ENCODE measurements at regions not wholly inside any gene's neighbourhood (a gene's known extent, or its start where the extent isn't known, plus 50 kb on each side); places are given as distances from the start of the nearest gene placed in this dataset.

DNA sequence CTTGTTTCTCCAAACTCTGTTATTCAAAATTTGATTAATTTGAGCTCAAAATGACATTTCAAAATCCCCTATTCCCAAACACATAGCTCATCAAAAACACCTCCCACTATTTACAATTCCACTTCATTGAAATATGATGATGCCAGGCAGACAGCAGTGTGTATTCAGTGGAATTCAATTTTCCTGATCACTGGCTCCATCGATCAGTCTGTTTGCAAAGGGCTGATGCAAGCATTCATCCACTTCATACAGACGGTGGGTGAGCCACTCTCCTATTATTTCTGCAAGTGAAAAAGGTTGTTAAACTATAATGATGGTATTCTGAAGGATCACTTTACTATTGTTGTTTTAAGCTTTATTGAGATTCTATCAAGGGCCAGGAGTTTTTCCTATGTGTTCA, 90.7 kb downstream of the RTP4 start (continued):
- TF ChIP-seq, protein P1, sequence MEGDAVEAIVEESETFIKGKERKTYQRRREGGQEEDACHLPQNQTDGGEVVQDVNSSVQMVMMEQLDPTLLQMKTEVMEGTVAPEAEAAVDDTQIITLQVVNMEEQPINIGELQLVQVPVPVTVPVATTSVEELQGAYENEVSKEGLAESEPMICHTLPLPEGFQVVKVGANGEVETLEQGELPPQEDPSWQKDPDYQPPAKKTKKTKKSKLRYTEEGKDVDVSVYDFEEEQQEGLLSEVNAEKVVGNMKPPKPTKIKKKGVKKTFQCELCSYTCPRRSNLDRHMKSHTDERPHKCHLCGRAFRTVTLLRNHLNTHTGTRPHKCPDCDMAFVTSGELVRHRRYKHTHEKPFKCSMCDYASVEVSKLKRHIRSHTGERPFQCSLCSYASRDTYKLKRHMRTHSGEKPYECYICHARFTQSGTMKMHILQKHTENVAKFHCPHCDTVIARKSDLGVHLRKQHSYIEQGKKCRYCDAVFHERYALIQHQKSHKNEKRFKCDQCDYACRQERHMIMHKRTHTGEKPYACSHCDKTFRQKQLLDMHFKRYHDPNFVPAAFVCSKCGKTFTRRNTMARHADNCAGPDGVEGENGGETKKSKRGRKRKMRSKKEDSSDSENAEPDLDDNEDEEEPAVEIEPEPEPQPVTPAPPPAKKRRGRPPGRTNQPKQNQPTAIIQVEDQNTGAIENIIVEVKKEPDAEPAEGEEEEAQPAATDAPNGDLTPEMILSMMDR (IDR thresholded peaks at IDR 0.05; ENCODE audit: control extremely low read depth in 1 of 3, insufficient read depth in 1 of 3, low read depth in 1 of 3, low read length in 3 of 3) = no peak
- no peak for TF ChIP-seq MAFK (IDR thresholded peaks at IDR 0.05; ENCODE audit: low read depth, low read length)
- TF ChIP-seq, protein P2, sequence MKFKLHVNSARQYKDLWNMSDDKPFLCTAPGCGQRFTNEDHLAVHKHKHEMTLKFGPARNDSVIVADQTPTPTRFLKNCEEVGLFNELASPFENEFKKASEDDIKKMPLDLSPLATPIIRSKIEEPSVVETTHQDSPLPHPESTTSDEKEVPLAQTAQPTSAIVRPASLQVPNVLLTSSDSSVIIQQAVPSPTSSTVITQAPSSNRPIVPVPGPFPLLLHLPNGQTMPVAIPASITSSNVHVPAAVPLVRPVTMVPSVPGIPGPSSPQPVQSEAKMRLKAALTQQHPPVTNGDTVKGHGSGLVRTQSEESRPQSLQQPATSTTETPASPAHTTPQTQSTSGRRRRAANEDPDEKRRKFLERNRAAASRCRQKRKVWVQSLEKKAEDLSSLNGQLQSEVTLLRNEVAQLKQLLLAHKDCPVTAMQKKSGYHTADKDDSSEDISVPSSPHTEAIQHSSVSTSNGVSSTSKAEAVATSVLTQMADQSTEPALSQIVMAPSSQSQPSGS (IDR thresholded peaks at IDR 0.05; ENCODE audit: low read length) = no peak
- no peak for TF ChIP-seq CHD2 (IDR thresholded peaks at IDR 0.05; ENCODE audit: low read length)
- no peak for TF ChIP-seq KDM5A (IDR thresholded peaks at IDR 0.05; ENCODE audit: low read length)
- TF ChIP-seq EP300 (IDR thresholded peaks at IDR 0.05; ENCODE audit: borderline replicate concordance in 1 of 2, low read depth in 2 of 2, low read length in 2 of 2) = no peak
- TF ChIP-seq BACH1 (IDR thresholded peaks at IDR 0.05; ENCODE audit: low read length) = no peak
- TF ChIP-seq, protein P3, sequence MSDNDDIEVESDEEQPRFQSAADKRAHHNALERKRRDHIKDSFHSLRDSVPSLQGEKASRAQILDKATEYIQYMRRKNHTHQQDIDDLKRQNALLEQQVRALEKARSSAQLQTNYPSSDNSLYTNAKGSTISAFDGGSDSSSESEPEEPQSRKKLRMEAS (IDR thresholded peaks at IDR 0.05) = no peak

Data from H1 (cell line).